Tibial nerve (tissue), 4 donors: ENCODE measurements at regions not wholly inside any gene's neighbourhood (a gene's known extent, or its start where the extent isn't known, plus 50 kb on each side); places are given as distances from the start of the nearest gene placed in this dataset.

Experiments
- CTCF ChIP-seq, 5 experiments: fragments of 200-600 bp in 3 of 5; fragments of 450-650 bp in 2 of 5; sonication (generic) in 3 of 5; IDR thresholded peaks; one replicate each; pipeline ENCODE4 v1.5.1; 2016 to 2019; ENCODE audit warnings: antibody characterized with exemption in 5 of 5, mild to moderate bottlenecking in 3 of 5, moderate library complexity in 2 of 5
- EP300 ChIP-seq, 2 donors: sonication (generic); formaldehyde crosslinking; IDR thresholded peaks; one replicate each; pipeline ENCODE4 v1.6.1; 2017; ENCODE audit warnings: antibody characterized with exemption in 2 of 2, mild to moderate bottlenecking in 1 of 2
- POLR2A ChIP-seq, 2 donors: fragments of 450-650 bp; IDR thresholded peaks; one replicate each; pipeline ENCODE4 v1.6.1; 2017; ENCODE audit warnings: antibody characterized with exemption in 2 of 2, mild to moderate bottlenecking in 2 of 2, moderate library complexity in 2 of 2

- TF ChIP-seq CTCF (IDR thresholded peaks at IDR 0.05), result no peak
- TF ChIP-seq POLR2A (IDR thresholded peaks at IDR 0.05), result no peak
- TF ChIP-seq EP300 (IDR thresholded peaks at IDR 0.05), result no peak
Observed at GRCh38 chr3:117304681-117305080, 595.1 kb downstream of the TUSC7 start.
